Neuronal stem cell (in vitro differentiated cells): ENCODE measurements at regions not wholly inside any gene's neighbourhood (a gene's known extent, or its start where the extent isn't known, plus 50 kb on each side); places are given as distances from the start of the nearest gene placed in this dataset.

ENCODE experiments used
- DNase-seq: peaks from one replicate; pipeline ENCODE4 v3.0.0-alpha.2; 2013; ENCODE audit warnings: low spot score
- H2AFZ ChIP-seq: one replicate; pipeline ENCODE4 v1.6.1; 2013; ENCODE audit warnings: mild to moderate bottlenecking, low read length, inconsistent platforms
- H2AK5ac ChIP-seq: 2 replicates; pipeline ENCODE4 v1.6.1; 2013; ENCODE audit warnings: low read depth, mild to moderate bottlenecking, inconsistent platforms, low read length, moderate library complexity, mixed read lengths
- H2BK120ac ChIP-seq: 2 replicates; pipeline ENCODE4 v1.6.1; 2013; ENCODE audit warnings: low read depth, mild to moderate bottlenecking, inconsistent platforms, low read length, moderate library complexity, mixed read lengths
- H2BK12ac ChIP-seq: one replicate; pipeline ENCODE4 v1.6.1; 2013; ENCODE audit warnings: low read length, inconsistent platforms
- H2BK15ac ChIP-seq: 2 replicates; pipeline ENCODE4 v1.6.1; 2013; ENCODE audit warnings: mild to moderate bottlenecking, low read length, inconsistent platforms, mixed read lengths
- H2BK5ac ChIP-seq: one replicate; pipeline ENCODE4 v1.6.1; 2013; ENCODE audit warnings: inconsistent platforms, mild to moderate bottlenecking, low read length, moderate library complexity
- H3K14ac ChIP-seq: one replicate; pipeline ENCODE4 v1.6.1; 2013; ENCODE audit warnings: low read length, inconsistent platforms
- H3K18ac ChIP-seq: 2 replicates; pipeline ENCODE4 v1.6.1; 2013; ENCODE audit warnings: low read length, inconsistent platforms
- H3K23ac ChIP-seq: 2 replicates; pipeline ENCODE4 v1.6.1; 2013; ENCODE audit warnings: low read depth, mild to moderate bottlenecking, mixed read lengths, low read length, inconsistent platforms; ENCODE audit not compliant: poor library complexity
- H3K27ac ChIP-seq: replicated peaks from 3 replicates; pipeline ENCODE4 v1.5.1; 2013; ENCODE audit warnings: low read length, inconsistent platforms
- H3K27me3 ChIP-seq, 3 experiments: 2 replicates each; pipeline ENCODE4 v1.6.1; 2013; ENCODE audit warnings: low read length in 3 of 3, mild to moderate bottlenecking in 2 of 3, inconsistent platforms in 1 of 3, low read depth in 1 of 3, mixed read lengths in 1 of 3, moderate library complexity in 1 of 3; ENCODE audit not compliant: control insufficient read depth in 3 of 3, insufficient read depth in 3 of 3
- H3K36me3 ChIP-seq, 2 donors: replicated peaks in 1 of 2; 2 replicates each; pipeline ENCODE4 v1.6.1; 2013; ENCODE audit warnings: low read length in 2 of 2; ENCODE audit not compliant: control insufficient read depth in 2 of 2, insufficient read depth in 2 of 2
- H3K4ac ChIP-seq: 2 replicates; pipeline ENCODE4 v1.6.1; 2013; ENCODE audit warnings: inconsistent platforms, mild to moderate bottlenecking, low read length, moderate library complexity
- H3K4me1 ChIP-seq, 2 donors: 1 replicate in 1 of 2; 2 replicates in 1 of 2; pipeline ENCODE4 v1.6.1; 2013; ENCODE audit warnings: low read length in 2 of 2, low read depth in 1 of 2; ENCODE audit not compliant: control insufficient read depth in 2 of 2, insufficient read depth in 1 of 2
- H3K4me2 ChIP-seq: one replicate; pipeline ENCODE4 v1.6.1; 2013; ENCODE audit warnings: mild to moderate bottlenecking, low read length, inconsistent platforms; ENCODE audit not compliant: insufficient read depth, poor library complexity, severe bottlenecking
- H3K4me3 ChIP-seq, 2 donors: 2 replicates each; pipeline ENCODE4 v1.5.1; 2013; ENCODE audit warnings: low read length in 2 of 2, mild to moderate bottlenecking in 2 of 2, inconsistent platforms in 1 of 2, moderate library complexity in 1 of 2
- H3K79me1 ChIP-seq: one replicate; pipeline ENCODE4 v1.6.1; 2013; ENCODE audit warnings: low read depth, mild to moderate bottlenecking, inconsistent platforms, low read length, moderate library complexity
- H3K9ac ChIP-seq: one replicate; pipeline ENCODE4 v1.6.1; 2013; ENCODE audit warnings: mild to moderate bottlenecking, low read depth, low read length, inconsistent platforms; ENCODE audit not compliant: poor library complexity
- H3K9me3 ChIP-seq, 2 donors: replicated peaks in 1 of 2; 2 replicates each; pipeline versions ENCODE3 to v1.6.1; 2013; ENCODE audit warnings: low read length in 2 of 2, mild to moderate bottlenecking in 2 of 2, inconsistent platforms in 1 of 2, low read depth in 1 of 2, mixed read lengths in 1 of 2, moderate library complexity in 1 of 2; ENCODE audit not compliant: control insufficient read depth in 2 of 2, insufficient read depth in 1 of 2
- H4K8ac ChIP-seq: one replicate; pipeline ENCODE4 v1.6.1; 2013; ENCODE audit warnings: low read depth, mild to moderate bottlenecking, inconsistent platforms, low read length, moderate library complexity
- H4K91ac ChIP-seq: one replicate; pipeline ENCODE4 v1.6.1; 2013; ENCODE audit warnings: low read length, low read depth, mild to moderate bottlenecking, inconsistent platforms; ENCODE audit not compliant: poor library complexity
- WGBS, 2 donors: extraction: QIAGEN DNeasy Blood & Tissue Kit; methylation state at CpG; one replicate each; pipeline ENCODE4 v1.1.7; 2013; ENCODE audit warnings: missing lambda C conversion rate in 2 of 2, mixed read lengths in 1 of 2; ENCODE audit not compliant: insufficient read length in 2 of 2, insufficient replicate concordance in 1 of 2; ENCODE audit errors: extremely low coverage in 2 of 2; 5-methylcytosine and 5-hydroxymethylcytosine counted together

DNA sequence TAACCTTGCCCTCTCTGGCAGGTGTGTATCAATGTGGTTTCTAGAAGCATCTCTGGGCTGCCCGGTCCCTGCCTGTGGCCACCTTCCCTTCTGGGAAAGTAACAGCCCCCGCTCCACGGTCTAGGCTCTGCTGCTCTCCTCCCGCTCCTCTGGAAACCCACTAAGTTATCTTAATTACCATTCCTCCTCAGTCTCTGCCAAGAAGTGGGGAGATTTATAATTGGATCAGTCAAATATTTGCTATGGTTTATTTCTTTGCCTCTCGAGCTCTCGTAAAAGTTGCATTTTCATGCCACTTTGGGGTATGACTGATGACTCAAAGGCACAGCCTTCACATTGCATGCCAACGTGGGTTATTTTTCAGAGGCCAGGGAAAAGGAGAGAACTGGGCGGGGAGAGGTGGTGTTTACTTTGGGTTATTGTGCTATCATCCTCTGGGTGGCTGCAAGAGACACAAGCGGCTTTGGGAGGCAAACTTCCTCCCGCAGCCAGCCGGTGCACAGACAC lies 205.3 kb upstream of the WWC1 start:
- H3K18ac ChIP-seq, result no peak overlapping the region
- H2BK15ac ChIP-seq, result no peak overlapping the region
- no peak overlapping the region for H3K23ac ChIP-seq
- no peak overlapping the region for H2AFZ ChIP-seq
- no peak overlapping the region for H3K27ac ChIP-seq
- no peaks in the 10 kb centered on the region for H3K79me1 ChIP-seq
- no peak overlapping the region for H3K4ac ChIP-seq
- H3K36me3 ChIP-seq, result no peaks in the 10 kb centered on the region
- no peak overlapping the region for H4K8ac ChIP-seq
- H3K9me3 ChIP-seq, result peaks cover 0 to 2% of the 10 kb centered on the region in 2 donors
- H4K91ac ChIP-seq, result no peak overlapping the region
- WGBS, 2 donors, result no CpG with 5 or more reads among the region's 11 CpGs
- no peak overlapping the region for H2BK5ac ChIP-seq
- H3K4me3 ChIP-seq, result no peak overlapping the region
- no peak overlapping the region for H3K4me2 ChIP-seq
- H2BK12ac ChIP-seq, result no peak overlapping the region
- H3K4me1 ChIP-seq, result peaks cover 4 to 8% of the 10 kb centered on the region in 2 donors
- H3K14ac ChIP-seq, result no peak overlapping the region
- H2AK5ac ChIP-seq, result no peak overlapping the region
- H2BK120ac ChIP-seq, result no peak overlapping the region
- no peaks in the 10 kb centered on the region for H3K27me3 ChIP-seq
- DNase-seq, result no peak
- no peak overlapping the region for H3K9ac ChIP-seq

DNA sequence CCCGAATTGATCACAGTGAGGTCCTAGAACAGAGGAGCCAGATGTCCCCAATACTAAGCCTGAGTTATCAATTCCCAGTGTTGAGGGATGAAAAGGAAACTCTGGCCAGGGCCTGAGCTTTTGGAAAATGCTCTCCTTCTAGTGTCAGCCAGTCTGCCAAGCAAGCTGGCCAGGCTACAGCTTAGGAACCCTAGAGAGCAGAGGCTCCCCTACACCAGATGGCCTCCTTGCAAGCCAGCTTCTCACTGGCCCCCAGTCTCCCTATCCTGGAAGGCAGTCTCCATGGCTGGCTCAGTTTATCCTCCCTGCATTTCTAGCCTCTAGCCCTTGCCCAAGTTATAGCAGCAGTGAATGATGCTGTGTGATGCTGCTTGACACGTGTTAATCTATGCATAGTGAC lies 204.7 kb upstream of the WWC1 start:
- no peak overlapping the region for H3K27ac ChIP-seq
- H4K8ac ChIP-seq, result no peak overlapping the region
- no peak overlapping the region for H3K4ac ChIP-seq
- H3K79me1 ChIP-seq, result no peaks in the 10 kb centered on the region
- H3K9ac ChIP-seq, result no peak overlapping the region
- H3K36me3 ChIP-seq, result no peaks in the 10 kb centered on the region
- H2AFZ ChIP-seq, result no peak overlapping the region
- H2BK12ac ChIP-seq, result no peak overlapping the region
- no peak for DNase-seq
- no peak overlapping the region for H4K91ac ChIP-seq
- H2BK120ac ChIP-seq, result no peak overlapping the region
- H3K9me3 ChIP-seq, result peaks cover 0 to 2% of the 10 kb centered on the region in 2 donors
- no CpG with 5 or more reads among the region's 2 CpGs for WGBS, 2 donors
- no peak overlapping the region for H3K4me2 ChIP-seq
- H2BK15ac ChIP-seq, result no peak overlapping the region
- peaks cover 4 to 8% of the 10 kb centered on the region in 2 donors for H3K4me1 ChIP-seq
- H3K4me3 ChIP-seq, result no peak overlapping the region
- H3K23ac ChIP-seq, result no peak overlapping the region
- no peak overlapping the region for H2AK5ac ChIP-seq
- H3K18ac ChIP-seq, result no peak overlapping the region
- no peaks in the 10 kb centered on the region for H3K27me3 ChIP-seq
- H2BK5ac ChIP-seq, result no peak overlapping the region
- H3K14ac ChIP-seq, result no peak overlapping the region

DNA sequence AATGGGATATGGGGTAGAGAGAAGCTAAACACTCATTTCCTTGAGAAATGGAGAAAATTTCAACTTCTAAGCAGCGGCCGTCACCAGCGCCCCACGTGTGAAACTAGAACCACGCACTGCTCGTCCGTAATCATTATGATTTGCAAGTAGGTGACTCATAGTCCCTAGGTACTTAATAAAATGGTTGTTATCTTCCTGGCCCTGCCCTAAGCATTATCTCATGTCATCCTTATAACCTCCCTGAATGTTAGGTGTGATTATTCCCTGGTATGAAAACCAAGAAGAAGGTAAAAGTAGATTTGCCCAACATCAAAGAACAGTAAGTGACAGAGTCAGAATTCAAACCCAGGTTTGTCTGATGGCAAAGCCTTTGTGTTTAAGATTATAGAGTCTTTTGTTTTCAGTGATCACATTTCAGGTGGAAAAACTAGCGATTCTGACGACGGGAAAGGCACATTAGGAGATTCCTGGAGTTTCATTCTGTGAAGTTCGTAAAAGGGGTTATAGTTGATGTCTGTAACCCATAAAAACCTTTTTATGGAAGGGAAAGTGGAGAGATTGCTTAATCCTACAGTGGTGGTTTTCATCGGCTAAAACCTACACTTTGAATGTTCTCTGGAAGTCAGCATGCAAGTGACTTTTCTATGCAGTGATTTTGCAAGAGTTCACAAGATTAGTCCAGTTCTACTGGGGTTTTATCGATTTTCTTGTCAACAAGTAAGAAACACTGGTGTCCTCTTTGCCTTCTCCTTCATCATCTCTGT lies 202.9 kb upstream of the WWC1 start:
- Histone ChIP-seq H3K4me1 (peaks cover 4 to 8% of the 10 kb centered on the region in 2 donors), H4K91ac (no peak overlapping the region), H3K27me3 (no peaks in the 10 kb centered on the region), H3K18ac (no peak overlapping the region), H3K4ac (no peak overlapping the region), H3K79me1 (no peaks in the 10 kb centered on the region), H3K27ac (no peak overlapping the region), H3K9ac (no peak overlapping the region), H2BK15ac (no peak overlapping the region), H2BK120ac (no peak overlapping the region), H2AFZ (no peak overlapping the region), H2BK5ac (no peak overlapping the region), H3K4me2 (no peak overlapping the region), H3K9me3 (peaks cover 0 to 2% of the 10 kb centered on the region in 2 donors), H3K4me3 (no peak overlapping the region), H2BK12ac (no peak overlapping the region), H2AK5ac (no peak overlapping the region), H4K8ac (no peak overlapping the region), H3K23ac (no peak overlapping the region), H3K36me3 (no peaks in the 10 kb centered on the region), H3K14ac (no peak overlapping the region)
- WGBS, 2 donors, result no CpG with 5 or more reads among the region's 13 CpGs
- no peak for DNase-seq

DNA sequence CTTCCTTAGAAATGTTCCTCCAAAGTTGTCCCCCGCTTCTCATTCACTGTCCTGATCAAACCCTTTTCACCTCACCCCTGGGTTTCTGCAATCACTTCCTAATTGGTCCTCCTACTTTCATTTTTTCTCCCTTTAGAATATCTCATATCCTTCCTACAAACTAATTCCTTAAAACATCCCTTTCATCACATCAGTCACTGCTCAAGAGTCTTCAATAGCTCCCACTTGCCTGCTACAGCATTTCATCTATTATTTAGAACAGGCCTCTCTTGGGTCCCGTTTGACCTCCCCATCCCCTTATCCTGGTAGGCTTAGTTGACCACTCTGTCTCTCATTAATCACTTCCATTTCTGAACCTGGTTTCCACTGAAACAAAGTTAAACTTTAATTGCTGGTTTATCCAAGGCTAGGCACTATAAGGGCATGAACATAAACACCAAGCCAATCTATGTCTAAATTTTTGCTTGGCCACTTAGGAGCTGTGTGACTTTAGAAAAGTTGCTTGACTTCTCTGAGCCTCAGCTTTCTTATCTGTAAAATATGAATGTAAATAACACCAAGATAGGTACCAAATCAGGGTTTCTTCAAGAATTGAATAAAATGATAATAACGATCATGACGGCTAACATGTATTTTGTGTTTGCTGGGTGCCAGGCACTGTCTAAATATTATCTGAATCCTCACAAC lies 202.1 kb upstream of the WWC1 start:
- no peak for DNase-seq
- Histone ChIP-seq H2AK5ac (no peak overlapping the region), H2BK15ac (no peak overlapping the region), H2AFZ (no peak overlapping the region), H2BK5ac (no peak overlapping the region), H3K23ac (no peak overlapping the region), H3K9me3 (peaks cover 0 to 2% of the 10 kb centered on the region in 2 donors), H4K91ac (no peak overlapping the region), H3K4me1 (peaks cover 4 to 8% of the 10 kb centered on the region in 2 donors), H3K4me2 (no peak overlapping the region), H3K36me3 (no peaks in the 10 kb centered on the region), H3K4ac (no peak overlapping the region), H2BK120ac (no peak overlapping the region), H3K18ac (no peak overlapping the region), H2BK12ac (no peak overlapping the region), H3K9ac (no peak overlapping the region), H4K8ac (no peak overlapping the region), H3K27ac (no peak overlapping the region), H3K79me1 (no peaks in the 10 kb centered on the region), H3K27me3 (no peaks in the 10 kb centered on the region), H3K4me3 (no peak overlapping the region), H3K14ac (no peak overlapping the region)
- WGBS, 2 donors, result no CpG with 5 or more reads among the region's 4 CpGs
